GM11168 (cell line): ENCODE measurements at regions not wholly inside any gene's neighbourhood (a gene's known extent, or its start where the extent isn't known, plus 50 kb on each side); places are given as distances from the start of the nearest gene placed in this dataset.

Experiments
- in situ Hi-C: fragments of 300-500 bp; cut with MboI; formaldehyde crosslinking; loops from one replicate; pipeline ENCODE4 v1.12.0; 2022; ENCODE audit warnings: low sequenced_read_pairs; ENCODE audit not compliant: unreplicated experiment

- in situ Hi-C loops: no loop called here
Observed at GRCh38 chr5:29277642-29278041, 1915.8 kb upstream of the CDH6 start.

DNA sequence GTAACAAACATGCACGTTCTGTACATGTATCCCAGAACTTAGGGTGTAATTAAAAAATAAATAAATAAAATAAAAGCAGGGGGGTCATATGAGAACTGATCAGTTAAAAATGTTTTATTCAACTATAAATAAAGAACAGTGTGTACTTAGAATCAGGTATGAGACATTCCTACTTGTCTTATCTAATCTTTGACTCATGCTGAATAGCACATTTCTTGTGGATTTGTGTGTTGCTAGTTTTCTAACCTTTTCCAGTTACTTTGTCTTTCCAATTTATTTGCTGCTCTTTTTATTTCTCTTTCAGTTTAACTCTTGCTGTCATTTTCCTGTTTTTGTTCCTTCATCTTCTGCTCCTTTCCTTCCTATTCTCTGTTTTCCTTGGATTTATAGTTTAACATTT lies 1917.1 kb upstream of the CDH6 start:
- in situ Hi-C loops: no loop called here

DNA sequence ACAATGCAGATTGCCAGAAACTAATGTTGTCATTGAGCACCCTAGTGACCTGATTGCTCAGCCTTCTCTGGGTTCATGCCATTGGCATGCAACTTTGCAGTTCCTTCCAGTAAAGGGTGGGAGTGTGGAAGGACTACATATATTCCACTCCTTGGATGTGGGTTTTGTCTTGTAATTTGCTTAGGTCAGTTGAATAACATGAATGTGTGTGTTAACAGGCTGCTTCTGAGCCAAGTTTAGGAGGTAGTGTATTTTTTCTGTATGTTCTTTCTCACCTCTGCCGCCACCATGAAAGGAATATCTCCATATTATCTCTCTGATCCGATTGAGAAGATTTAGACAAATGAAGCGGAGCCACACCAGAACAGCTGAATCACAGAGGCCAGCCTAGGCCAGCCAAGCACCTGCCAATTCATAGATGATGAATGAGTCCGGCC lies 1929.6 kb upstream of the CDH6 start:
- in situ Hi-C loops: no loop called here

DNA sequence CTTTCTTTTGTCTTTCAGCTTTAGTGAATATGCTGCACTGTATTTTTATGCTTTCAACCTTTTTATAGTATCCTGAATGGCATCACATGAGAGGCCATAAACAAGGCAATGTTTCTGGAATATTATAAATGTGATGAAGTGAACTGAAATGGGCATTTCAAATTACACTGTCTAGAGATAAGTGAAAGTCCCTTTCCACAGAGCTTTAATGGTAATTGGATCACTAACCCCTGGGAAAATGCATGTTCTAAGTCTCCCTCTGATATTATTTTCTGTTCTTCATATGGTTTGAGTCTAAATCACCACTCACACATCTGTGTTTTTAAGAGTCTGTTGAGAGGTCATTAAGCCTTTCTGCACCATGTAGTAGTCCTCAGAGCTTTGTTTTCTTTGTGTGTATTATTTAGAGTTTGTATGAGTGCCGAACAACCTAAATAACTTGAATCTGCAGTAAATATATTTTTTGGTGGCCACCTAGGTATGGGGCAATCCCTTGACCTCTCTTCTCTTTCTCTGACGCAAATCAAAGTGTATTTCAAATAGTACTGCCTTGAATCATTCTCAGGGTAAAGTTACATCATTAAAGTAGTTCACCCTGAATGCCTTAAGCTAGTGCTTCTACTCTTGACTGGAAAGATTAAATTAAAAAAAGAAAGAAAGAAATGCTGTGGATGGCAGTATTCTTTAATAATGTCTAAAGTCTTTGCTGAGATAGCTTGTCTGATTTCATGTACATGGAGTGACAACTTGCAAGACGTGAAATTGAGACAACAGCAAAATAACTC lies 1931.0 kb upstream of the CDH6 start:
- in situ Hi-C loops: no loop called here

DNA sequence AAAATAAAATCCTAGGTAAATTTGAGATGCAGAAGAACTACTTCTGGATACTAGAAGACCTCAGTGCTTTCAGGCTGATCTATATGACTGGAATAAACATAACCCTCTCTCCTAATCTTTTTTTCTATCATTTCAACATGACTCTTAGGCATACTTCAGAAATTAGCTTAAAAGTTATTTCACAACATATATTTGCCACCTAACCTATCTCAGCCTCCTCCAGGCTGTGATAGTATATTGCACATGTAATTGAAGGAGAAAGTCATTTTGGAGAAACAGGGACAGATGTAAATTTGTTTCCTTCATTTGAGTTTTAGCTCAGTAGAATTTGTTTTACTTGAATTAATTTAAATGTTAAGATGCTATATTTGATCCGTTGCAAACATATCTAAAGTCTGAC lies 1932.3 kb upstream of the CDH6 start:
- in situ Hi-C loops: no loop called here

DNA sequence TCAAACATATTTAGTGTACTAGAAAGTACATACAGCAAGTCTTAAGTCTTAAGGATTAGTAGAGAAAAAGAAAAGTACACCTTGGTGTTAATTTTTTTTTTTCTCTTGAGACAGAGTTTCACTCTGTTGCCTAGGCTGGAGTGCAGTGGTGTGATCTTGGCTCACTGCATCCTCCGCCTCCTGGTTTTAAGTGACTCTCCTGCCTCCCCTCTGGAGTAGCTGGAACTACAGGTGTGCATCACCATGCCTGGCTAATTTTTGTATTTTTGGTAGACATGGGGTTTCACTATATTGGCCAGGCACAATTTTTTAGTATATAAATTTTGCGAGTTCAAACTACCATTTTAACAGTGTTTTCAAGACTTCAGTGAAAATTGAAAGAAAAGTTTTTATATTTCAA lies 1941.1 kb upstream of the CDH6 start:
- in situ Hi-C loops: no loop called here

DNA sequence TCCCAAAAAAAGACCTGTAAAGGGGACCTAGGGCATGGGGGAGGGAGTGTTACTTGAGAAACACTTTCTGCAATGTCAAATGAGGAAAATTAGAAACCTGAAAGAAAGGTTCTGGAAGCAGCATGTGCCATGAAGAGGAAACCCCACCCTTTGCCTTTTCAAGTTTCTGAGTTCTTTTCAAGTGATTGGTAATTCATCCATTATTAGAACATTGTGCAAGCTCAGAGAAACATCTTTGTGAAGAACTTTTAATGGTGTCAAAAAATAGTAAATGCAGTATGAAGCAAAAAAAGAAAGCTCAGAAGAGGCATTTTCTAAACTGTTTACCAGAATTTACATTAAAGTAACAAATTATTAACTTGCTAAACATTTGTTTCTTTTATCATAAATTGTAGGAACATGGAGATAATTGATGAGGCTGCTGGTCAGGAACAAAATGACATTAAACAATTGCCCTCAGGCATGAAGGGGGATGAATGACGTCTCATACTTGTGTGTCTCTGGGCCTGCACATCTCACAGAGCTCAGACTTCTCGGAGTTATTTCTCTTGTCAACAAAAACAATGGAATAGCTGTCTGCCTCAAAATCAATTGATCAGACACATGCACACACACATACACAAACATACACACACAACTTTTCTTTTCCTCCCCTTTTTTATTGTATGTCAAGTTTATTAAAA lies 1946.0 kb upstream of the CDH6 start:
- in situ Hi-C loops: no loop called here

- in situ Hi-C loops: no loop called here
Observed at GRCh38 chr5:29240379-29240778, 1953.1 kb upstream of the CDH6 start.

- in situ Hi-C loops: no loop called here
Observed at GRCh38 chr5:29239606-29240005, 1953.9 kb upstream of the CDH6 start.

GRCh38 chr5:29238115-29238514 lies 1955.4 kb upstream of the CDH6 start:
- in situ Hi-C loops: no loop called here

DNA sequence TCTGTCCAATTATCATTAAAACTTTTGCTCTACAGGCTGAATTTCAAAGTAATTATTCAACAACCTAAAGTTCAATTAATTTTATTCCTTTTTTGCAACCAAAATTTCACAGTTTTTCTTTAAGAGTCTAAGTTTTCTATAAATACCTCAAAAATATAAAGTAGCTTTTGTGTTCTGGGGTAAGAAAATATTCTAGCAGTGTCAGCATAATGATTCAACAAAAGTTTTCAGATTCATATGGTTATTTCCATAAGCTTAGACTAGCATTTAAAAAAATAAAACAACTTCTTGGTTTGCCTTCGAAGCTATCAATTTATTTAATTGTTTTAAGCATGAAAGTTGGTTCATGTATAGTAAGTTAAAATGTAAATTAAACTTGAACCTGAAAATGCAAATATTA lies 1962.3 kb upstream of the CDH6 start:
- in situ Hi-C loops: no loop called here

- in situ Hi-C loops: no loop called here
Observed at GRCh38 chr5:29230591-29230990, 1962.9 kb upstream of the CDH6 start.

DNA sequence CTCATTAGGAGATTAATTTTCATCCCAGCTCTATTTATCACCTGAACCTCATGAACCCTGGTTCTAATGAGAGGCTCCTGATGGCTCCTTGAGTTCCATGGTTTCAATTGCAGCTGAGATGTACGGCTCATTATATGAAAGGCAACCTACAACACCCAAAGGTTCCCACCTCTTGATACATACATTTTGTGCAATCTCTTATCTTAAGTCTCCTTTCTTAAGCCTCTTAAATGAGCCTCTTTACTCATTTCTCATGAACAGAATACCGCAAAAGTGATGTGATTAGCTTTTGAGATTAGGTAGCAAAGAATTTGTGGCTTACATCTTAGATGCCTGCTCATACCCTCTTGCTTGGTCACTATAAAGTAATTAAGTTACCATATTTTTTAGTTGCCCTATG lies 1964.0 kb upstream of the CDH6 start:
- in situ Hi-C loops: no loop called here

DNA sequence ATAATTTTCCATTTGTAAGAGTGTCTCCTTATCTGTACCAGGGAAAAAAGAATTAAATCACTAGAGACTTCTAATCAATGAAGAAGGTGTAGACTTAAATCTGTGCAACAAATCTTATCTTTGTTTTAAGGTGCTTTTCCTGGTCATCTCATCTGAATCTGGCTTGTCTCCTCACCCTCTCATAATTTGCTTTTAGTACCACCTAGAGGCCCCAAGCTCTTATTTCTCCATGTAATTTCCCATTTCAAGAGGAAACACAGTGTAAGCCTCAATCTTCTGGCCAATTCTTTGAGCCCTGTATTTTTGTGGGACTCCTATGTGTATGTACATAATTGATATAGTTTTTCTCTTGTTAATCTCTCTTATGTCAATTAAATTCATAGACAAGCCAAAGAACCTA lies 1975.3 kb upstream of the CDH6 start:
- in situ Hi-C loops: no loop called here

- in situ Hi-C loops: no loop called here
Observed at GRCh38 chr5:29214839-29215238, 1978.6 kb upstream of the CDH6 start.

GRCh38 chr5:29213475-29213874 lies 1980.0 kb upstream of the CDH6 start:
- in situ Hi-C loops: no loop called here

DNA sequence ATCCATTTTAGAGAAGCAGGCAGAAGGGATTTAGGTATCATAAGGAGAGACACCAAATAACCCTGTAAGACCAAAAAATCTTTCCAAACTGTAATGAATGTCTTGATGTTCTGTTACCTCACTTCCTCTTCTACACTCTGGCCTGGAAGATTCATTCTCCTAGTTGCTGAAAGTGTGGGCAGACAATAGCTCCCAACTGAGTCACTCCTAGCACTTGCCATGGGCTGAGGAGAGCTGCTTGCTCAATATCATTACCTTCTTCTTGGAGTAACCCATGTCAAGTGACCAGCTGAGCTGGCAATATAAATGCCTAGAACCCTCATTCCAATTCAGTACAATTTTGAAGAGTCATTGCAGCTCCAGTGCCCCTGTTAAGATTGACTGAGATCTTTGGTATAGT lies 1985.5 kb upstream of the CDH6 start:
- in situ Hi-C loops: no loop called here

- in situ Hi-C loops: no loop called here
Observed at GRCh38 chr5:29203049-29203448, 1990.4 kb upstream of the CDH6 start.

GRCh38 chr5:29197631-29198454 lies 1995.6 kb upstream of the CDH6 start:
- in situ Hi-C loops: no loop called here

GRCh38 chr5:29193972-29194371 lies 1999.5 kb upstream of the CDH6 start:
- in situ Hi-C loops: no loop called here
